HAP-1 (cell line): ENCODE measurements at regions not wholly inside any gene's neighbourhood (a gene's known extent, or its start where the extent isn't known, plus 50 kb on each side); places are given as distances from the start of the nearest gene placed in this dataset.
A peak's percentile ranks its signal among the peaks of the same experiment; 100 is the strongest.

ENCODE experiments used
- DNase-seq, 2 experiments: peaks; one replicate each; pipeline ENCODE4 v3.0.0-alpha.2; 2016 to 2020; ENCODE audit warnings: low spot score in 2 of 2
- H3K27me3 ChIP-seq: fragments of 250-450 bp; sonication (Bioruptor Pico); 2 replicates; pipeline ENCODE4 v1.5.1; 2020; ENCODE audit warnings: low read depth, mild to moderate bottlenecking, moderate library complexity
- H3K36me3 ChIP-seq: fragments of 250-450 bp; sonication (Bioruptor Pico); replicated peaks from 2 replicates; pipeline ENCODE4 v1.5.1; 2020; ENCODE audit warnings: mild to moderate bottlenecking
- H3K4me1 ChIP-seq: fragments of 250-450 bp; sonication (Bioruptor Pico); 2 replicates; pipeline ENCODE4 v1.5.1; 2020; ENCODE audit warnings: mild to moderate bottlenecking
- H3K4me3 ChIP-seq: fragments of 250-450 bp; sonication (Bioruptor Pico); 2 replicates; pipeline ENCODE4 v1.5.1; 2020; ENCODE audit warnings: mild to moderate bottlenecking, moderate library complexity
- H3K9me3 ChIP-seq: fragments of 250-450 bp; sonication (Bioruptor Pico); 2 replicates; pipeline ENCODE4 v1.5.1; 2020; ENCODE audit warnings: mild to moderate bottlenecking, moderate library complexity
- in situ Hi-C: fragments of 300-500 bp; cut with MboI; formaldehyde crosslinking; loops from 3 replicates; pipeline ENCODE4 v1.14.3; 2020; ENCODE audit warnings: low sequenced_read_pairs, inconsistent platforms, mixed read lengths

DNA sequence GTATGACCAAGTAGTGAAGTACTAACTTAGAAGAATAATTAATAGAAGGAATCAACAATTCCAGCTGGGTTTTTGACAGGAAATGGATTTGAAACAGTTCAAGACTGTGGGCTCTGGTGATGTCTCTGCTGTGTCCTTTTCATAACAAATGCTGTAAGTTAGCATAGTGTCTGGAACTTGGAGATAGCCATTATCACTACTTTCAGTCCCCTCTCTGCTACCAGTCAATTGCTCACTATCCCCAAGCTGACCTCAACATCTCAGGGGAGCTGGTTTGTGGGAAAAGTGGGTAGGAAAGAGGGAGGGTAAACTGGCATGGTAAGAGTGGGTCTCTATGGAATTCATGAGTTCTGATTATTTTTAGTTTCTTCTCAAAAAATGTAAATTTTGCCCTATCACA is 231.4 kb upstream of the MID1 start:
- in situ Hi-C loops: no loop called here
- Histone ChIP-seq H3K27me3 (no peaks in the 10 kb centered on the region), H3K4me3 (no peak overlapping the region), H3K36me3 (no peaks in the 10 kb centered on the region), H3K4me1 (no peaks in the 10 kb centered on the region), H3K9me3 (no peaks in the 10 kb centered on the region)
- no peak for DNase-seq

DNA sequence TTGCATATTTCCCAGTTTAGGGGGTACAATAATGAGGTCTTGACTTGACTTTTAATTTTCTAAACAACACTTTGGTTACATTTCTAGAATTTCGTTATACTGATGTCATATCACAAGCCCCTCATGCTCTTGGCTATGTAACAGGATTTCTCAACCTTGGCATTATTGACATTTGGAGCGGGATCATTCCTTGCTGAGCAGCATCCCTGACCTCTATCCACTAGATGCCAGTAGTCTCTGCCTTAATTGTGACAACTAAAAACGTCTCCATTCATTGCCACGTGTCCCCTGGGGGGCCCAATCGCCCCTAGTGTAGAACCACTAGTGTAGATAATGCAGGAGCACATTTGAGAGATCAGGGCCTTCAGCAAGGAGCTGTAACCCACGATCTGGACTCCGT is 234.2 kb upstream of the MID1 start:
- H3K36me3 ChIP-seq: no peaks in the 10 kb centered on the region
- H3K27me3 ChIP-seq: no peaks in the 10 kb centered on the region
- in situ Hi-C loops: no loop called here
- H3K9me3 ChIP-seq: no peaks in the 10 kb centered on the region
- H3K4me1 ChIP-seq: no peaks in the 10 kb centered on the region
- no peak for DNase-seq
- no peak overlapping the region for H3K4me3 ChIP-seq

DNA sequence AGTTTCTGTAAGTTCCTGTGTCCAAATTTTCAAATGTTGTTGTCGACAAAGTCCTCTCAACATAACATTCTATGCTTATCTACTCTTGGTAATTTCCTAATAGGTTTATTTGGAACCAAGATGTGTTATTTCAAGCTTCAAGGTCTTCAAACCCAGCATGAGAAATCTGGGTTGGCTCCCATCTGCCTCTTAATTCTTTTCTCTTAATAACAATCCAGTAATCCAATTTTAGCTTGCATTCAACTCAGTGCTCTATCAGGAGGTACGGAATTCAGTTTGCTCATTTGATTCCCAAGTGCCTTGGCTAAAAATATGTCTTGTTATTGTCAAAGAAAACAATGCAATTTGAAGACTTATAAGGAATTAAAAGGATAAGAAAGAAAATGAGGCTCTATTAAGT is 235.5 kb upstream of the MID1 start:
- no peaks in the 10 kb centered on the region for H3K4me1 ChIP-seq
- no peak overlapping the region for H3K4me3 ChIP-seq
- DNase-seq: no peak
- H3K27me3 ChIP-seq: no peaks in the 10 kb centered on the region
- in situ Hi-C loops: no loop called here
- no peaks in the 10 kb centered on the region for H3K9me3 ChIP-seq
- H3K36me3 ChIP-seq: no peaks in the 10 kb centered on the region

DNA sequence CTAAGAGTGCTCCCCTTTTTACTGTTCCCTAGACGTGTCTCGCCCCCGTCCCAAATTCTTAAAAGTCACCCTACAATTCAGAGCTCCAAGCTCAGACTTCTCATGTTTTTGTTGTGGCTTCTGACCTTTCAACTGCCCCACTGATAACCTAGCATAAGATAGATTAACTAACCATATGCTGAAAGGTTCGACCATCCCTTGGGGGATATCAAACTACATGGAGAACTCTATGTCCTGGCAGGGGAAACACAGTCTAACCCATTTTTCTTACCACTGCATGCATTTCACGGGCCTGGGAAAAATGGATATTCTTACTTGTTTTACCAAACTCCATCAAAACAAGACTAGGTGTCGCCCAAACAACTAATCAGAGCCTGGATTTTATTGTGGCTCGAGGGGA is 236.4 kb upstream of the MID1 start:
- Histone ChIP-seq H3K4me1 (no peaks in the 10 kb centered on the region), H3K4me3 (no peak overlapping the region), H3K27me3 (no peaks in the 10 kb centered on the region), H3K36me3 (no peaks in the 10 kb centered on the region), H3K9me3 (no peaks in the 10 kb centered on the region)
- DNase-seq: no peak
- in situ Hi-C loops: no loop called here

DNA sequence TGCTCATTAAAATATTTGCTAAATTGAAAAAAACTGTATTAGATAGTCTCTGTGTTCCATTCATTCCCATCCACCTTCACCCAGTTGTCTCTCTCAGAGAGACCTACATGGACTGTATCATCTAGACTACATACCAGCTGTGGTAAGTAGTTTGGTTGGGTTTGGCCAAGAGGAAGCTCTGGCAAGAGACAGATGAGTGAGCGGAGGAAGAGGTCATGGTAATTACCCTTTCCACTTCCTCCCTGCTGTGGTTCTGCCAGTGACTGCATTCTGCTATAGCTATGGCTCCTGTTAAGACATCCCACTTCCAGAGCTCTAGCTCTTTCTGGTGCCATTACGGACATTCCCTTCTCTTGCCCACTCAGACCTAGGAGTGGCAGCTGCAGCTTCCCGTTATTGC is 239.0 kb upstream of the MID1 start:
- Histone ChIP-seq H3K4me1 (no peaks in the 10 kb centered on the region), H3K27me3 (no peaks in the 10 kb centered on the region), H3K9me3 (no peaks in the 10 kb centered on the region), H3K36me3 (no peaks in the 10 kb centered on the region), H3K4me3 (no peak overlapping the region)
- no peak for DNase-seq
- in situ Hi-C loops: no loop called here

DNA sequence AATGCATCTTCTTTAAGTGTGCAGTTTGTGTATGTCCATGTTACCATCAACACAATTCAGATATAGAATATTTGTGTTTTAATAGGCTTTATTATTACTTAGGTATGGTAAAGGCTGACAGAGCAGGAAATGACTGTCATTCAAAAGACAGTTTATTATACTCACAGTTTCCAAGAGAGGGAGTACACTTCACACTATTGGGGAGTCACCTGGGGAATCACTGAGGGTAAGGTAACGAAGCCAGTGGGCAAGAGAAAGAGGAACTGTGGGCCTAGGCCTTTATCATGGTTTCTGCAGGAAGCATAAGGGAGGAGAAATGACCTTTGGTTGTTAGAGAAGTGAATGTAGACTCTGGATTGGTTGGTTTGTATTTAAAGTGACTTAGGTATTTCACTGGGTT is 235.1 kb upstream of the HCCS start:
- DNase-seq: no peak
- H3K4me3 ChIP-seq: no peak overlapping the region
- H3K9me3 ChIP-seq: peaks cover 3% of the 10 kb centered on the region; the same call in 1 of the 2 replicates
- H3K36me3 ChIP-seq: no peaks in the 10 kb centered on the region
- H3K27me3 ChIP-seq: no peaks in the 10 kb centered on the region
- in situ Hi-C loops: no loop called here
- H3K4me1 ChIP-seq: no peaks in the 10 kb centered on the region

DNA sequence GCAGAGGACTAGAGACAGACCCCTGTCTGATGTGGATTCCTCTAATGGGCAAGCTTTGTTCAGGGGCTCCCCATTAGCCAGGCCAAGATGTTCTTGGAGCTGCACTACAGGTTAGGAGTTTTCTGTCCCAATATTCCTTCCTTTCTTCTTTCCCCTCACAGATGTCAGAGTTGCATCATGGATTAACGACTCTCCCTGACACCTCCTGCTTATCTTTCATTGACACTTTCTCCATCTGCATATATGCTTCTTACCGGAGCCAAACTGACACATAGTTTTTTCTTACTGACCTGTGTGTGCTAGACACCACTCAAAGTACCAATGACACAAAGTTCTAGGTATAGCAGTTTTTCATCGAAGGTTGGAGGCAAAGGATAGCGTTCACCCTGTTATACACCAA is 228.6 kb upstream of the HCCS start:
- Histone ChIP-seq H3K9me3 (no peaks in the 10 kb centered on the region), H3K36me3 (no peaks in the 10 kb centered on the region), H3K4me1 (no peaks in the 10 kb centered on the region), H3K27me3 (no peaks in the 10 kb centered on the region), H3K4me3 (no peak overlapping the region)
- in situ Hi-C loops: no loop called here
- no peak for DNase-seq

DNA sequence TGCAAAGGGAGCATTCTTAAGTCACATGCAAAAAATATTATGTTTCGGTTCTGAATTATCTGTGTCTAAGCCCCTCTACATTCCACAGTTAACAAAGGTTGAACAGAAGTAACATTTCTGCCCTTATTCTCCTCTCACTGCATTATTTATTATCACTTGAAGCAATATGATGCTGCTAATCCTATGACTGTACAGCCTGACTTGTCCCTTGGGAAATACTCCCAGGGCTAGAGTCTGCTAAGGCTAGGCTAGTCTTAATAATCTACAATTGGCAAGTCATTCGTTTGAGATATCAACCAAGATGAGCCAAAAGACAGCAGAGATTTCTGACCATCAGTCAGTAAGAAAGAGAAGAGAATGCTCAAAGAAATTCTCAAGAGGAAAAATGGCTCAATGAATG is 226.9 kb upstream of the HCCS start:
- no peak for DNase-seq
- no peaks in the 10 kb centered on the region for H3K36me3 ChIP-seq
- H3K4me3 ChIP-seq: no peak overlapping the region
- H3K9me3 ChIP-seq: no peaks in the 10 kb centered on the region
- no peaks in the 10 kb centered on the region for H3K27me3 ChIP-seq
- H3K4me1 ChIP-seq: no peaks in the 10 kb centered on the region
- in situ Hi-C loops: no loop called here

DNA sequence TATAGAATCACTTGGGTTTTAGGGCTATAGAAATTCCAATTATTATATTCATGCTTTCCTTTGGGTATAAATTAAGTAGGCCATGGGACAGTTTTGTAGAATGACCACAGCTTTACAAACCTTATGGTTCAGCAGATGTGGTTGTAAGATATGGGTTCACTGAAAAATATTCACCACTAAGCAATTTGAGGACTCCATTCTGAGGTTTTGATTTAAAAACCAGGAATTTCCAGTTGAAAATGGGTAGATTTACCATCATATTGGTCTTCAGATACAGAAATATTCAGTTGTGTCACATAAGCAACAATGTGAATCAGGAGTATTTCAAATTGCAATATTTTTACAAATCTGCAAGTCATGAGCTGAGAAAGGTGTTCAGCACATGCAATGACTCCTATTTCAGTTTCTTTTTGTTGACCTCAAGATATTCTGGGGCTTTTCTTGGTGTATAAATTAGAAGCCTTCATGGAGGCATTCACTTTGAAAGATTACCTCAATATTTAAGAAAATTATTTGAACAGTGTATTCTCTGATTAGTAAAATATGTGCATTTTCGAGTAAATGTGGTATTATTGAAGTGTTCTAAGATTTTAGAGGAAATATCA is 218.4 kb upstream of the HCCS start:
- H3K36me3 ChIP-seq: no peaks in the 10 kb centered on the region
- no peaks in the 10 kb centered on the region for H3K4me1 ChIP-seq
- no peak overlapping the region for H3K4me3 ChIP-seq
- H3K27me3 ChIP-seq: no peaks in the 10 kb centered on the region
- H3K9me3 ChIP-seq: no peaks in the 10 kb centered on the region
- in situ Hi-C loops: no loop called here
- DNase-seq: no peak

DNA sequence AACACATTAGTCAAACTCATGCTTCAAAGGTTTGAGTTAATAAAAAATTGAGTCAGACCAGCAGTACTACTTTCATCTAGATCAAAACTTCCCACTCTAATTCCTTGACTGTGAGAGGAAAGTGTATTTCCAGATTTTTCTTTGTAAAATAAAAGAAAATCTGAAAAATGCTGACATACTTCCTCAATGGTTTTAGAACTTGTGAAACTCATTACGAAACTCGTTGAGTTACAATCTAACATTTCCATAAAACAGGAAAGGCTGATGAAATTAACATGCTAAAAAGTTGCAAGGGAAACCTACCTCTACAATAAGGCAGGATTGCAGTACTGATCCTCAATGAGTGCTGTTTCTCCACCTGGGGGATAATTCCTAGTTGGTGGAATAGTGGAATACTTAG is 217.8 kb upstream of the HCCS start:
- H3K27me3 ChIP-seq: no peaks in the 10 kb centered on the region
- no peak for DNase-seq
- no peaks in the 10 kb centered on the region for H3K9me3 ChIP-seq
- H3K4me1 ChIP-seq: no peaks in the 10 kb centered on the region
- H3K4me3 ChIP-seq: no peak overlapping the region
- H3K36me3 ChIP-seq: no peaks in the 10 kb centered on the region
- in situ Hi-C loops: no loop called here

DNA sequence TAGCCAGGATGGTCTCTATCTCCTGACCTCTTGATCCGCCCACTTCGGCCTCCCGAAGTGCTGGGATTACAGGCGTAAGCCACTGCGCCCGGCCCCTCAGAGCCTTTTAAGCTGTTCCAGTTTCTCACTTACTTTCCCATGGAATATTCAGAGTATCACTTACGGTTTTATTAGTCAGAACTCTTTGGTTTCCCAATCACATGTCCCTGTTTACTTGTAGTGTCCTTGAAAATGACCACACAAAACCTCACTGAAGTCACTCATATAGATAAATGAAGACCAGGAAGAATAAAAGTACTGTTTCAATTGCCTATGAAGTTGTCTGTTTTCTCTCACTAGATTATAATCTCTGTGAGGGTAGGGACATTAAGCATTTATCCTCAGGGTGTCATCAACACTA is 217.2 kb upstream of the HCCS start:
- H3K4me1 ChIP-seq: no peaks in the 10 kb centered on the region

DNA sequence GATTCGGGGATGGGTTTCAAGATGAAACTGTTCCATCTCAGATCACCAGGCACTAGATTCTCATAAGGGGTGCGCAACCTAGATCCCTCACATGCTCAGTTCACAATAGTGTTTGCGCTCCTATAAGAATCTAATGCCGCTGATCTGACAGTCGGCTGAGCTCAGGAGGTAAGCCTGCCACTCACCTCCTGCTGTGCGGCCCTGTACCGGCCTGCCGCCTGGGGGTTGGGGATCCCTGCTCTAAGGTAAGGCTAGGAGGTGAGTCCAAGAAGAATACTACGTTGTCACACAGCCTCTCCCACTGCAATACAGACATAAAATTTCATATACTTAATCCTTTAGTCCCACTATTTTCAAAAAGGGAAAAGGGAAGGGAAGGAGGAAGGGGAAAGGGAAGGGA is 213.4 kb upstream of the HCCS start:
- DNase-seq: no peak
- H3K36me3 ChIP-seq: no peaks in the 10 kb centered on the region
- no peak overlapping the region for H3K4me3 ChIP-seq
- no peaks in the 10 kb centered on the region for H3K27me3 ChIP-seq
- H3K9me3 ChIP-seq: no peaks in the 10 kb centered on the region
- in situ Hi-C loops: no loop called here
- no peaks in the 10 kb centered on the region for H3K4me1 ChIP-seq

More for the DNA sequence above, 217.2 kb upstream of the HCCS start:
- Histone ChIP-seq H3K36me3 (no peaks in the 10 kb centered on the region), H3K9me3 (no peaks in the 10 kb centered on the region), H3K27me3 (no peaks in the 10 kb centered on the region), H3K4me3 (no peak overlapping the region)
- in situ Hi-C loops: no loop called here
- DNase-seq: no peak

DNA sequence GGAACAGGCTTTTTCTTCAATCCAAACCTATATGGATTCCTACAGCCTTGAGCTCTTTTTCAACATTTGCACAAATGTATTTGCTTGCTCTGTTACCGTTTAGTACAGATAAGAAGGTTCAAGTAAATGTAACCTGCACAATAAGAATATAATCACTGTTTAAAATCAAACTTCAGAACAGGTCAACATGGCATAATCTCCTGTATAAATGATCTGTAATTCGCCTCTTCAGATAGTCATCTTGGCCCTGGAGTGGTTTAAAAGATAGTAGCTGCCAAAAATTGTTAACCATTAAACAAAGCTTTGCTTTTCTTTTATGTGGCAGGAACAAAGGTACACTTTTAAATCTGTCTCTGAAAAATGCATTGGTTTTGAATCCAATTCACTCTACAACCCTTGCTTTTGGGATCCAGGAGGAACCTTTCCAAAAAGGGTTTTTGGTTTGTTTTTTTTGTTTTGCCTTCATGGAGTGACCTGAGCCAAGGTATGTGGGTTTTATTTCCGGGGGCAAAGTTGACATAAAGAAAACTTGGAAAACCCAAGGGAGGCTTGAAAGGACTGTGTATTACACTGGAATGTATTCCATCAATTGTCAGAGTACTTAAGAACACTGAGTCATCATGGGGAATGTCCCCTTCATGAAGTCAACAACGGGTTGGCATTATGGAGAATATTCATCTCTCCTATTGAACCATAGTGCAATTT is 210.4 kb upstream of the HCCS start:
- in situ Hi-C loops: no loop called here
- H3K9me3 ChIP-seq: no peaks in the 10 kb centered on the region
- H3K4me1 ChIP-seq: no peaks in the 10 kb centered on the region
- no peak overlapping the region for H3K4me3 ChIP-seq
- peak in 1 of 2 experiments; percentile 6 for DNase-seq
- no peaks in the 10 kb centered on the region for H3K36me3 ChIP-seq
- no peaks in the 10 kb centered on the region for H3K27me3 ChIP-seq

DNA sequence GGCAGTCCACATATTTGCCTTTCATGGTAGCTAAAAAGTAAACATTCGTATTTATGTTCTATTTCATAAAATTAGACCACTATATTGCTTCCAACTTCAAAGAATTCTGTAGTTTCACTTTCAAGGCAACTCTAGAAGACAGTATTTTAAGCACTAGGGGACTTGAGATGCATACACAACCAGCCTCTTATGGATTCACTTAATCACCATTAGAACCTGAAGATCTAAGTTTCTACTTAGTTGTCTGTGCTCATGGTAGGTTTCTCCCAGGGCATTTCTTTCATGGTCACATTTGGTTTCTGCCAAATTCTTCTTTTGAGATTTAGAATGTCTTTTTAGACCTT is 209.9 kb upstream of the HCCS start:
- in situ Hi-C loops: no loop called here

DNA sequence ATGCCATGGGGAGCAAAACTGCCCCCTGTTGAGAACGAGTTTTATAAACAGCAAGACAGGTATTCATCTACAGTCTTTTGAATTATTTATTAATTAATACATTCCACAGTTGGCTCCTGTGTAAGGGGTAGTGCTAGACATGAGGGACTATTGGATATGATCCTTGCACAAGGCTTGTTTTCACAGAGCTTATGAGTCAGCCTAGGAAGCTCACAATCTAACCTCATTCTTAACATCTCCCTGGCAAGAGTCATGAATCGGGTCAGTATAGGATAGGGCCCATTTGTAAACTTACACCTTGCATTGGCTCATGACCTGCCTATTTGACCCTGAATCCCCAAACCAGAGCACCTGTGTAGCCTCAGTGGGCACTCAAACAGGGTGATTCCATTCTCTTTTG is 209.1 kb upstream of the HCCS start:
- Histone ChIP-seq H3K27me3 (no peaks in the 10 kb centered on the region), H3K4me1 (no peaks in the 10 kb centered on the region), H3K4me3 (no peak overlapping the region), H3K36me3 (no peaks in the 10 kb centered on the region), H3K9me3 (no peaks in the 10 kb centered on the region)
- DNase-seq: no peak
- in situ Hi-C loops: no loop called here

More for the DNA sequence above, 209.9 kb upstream of the HCCS start:
- Histone ChIP-seq H3K36me3 (no peaks in the 10 kb centered on the region), H3K27me3 (no peaks in the 10 kb centered on the region), H3K4me1 (no peaks in the 10 kb centered on the region), H3K4me3 (no peak overlapping the region), H3K9me3 (no peaks in the 10 kb centered on the region)
- no peak for DNase-seq
